Fibroblast of mammary gland (primary cell): ENCODE measurements at regions not wholly inside any gene's neighbourhood (a gene's known extent, or its start where the extent isn't known, plus 50 kb on each side); places are given as distances from the start of the nearest gene placed in this dataset.

Experiments used
- DNase-seq: peaks from one replicate; pipeline ENCODE4 v3.0.0-alpha.2; 2010; ENCODE audit warnings: low read depth
- H3K4me3 ChIP-seq: 2 replicates; pipeline ENCODE4 v1.5.1; 2011; ENCODE audit warnings: low read depth, mild to moderate bottlenecking, low read length, moderate library complexity; ENCODE audit not compliant: control insufficient read depth
- TF ChIP-seq, protein P1 (sequence below): conservative IDR thresholded peaks from 2 replicates; pipeline ENCODE4 v1.5.1; 2011; ENCODE audit warnings: low read depth, low read length, inconsistent platforms; ENCODE audit not compliant: control insufficient read depth, insufficient read depth

DNA sequence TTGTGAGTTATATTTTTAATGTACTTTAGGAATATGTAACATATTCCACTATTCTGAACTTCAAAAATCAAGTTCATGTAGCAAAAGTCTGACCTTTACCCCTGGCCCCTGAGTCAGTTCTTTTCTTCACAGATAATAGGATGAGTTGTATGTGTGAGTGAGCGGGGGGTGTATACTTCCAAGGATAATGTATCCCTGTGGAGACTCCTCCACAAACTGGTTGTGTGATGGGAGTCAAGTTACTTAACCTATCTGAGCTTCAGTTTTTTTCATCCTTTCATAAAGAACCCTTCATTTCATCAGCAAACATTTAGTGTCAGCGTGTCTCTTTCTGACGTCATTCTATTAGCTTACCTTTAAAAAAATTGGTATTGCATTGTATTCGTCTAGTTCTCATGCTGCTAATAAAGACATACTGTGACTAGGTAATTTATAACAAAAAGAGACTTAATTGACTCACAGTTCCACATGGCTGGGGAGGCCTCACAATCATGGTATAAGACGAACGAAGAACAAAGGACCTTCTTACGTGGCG, 288.1 kb upstream of the GPC6 start:
- DNase-seq: no peak
- no peak overlapping the region for H3K4me3 ChIP-seq
- TF ChIP-seq, protein P1, sequence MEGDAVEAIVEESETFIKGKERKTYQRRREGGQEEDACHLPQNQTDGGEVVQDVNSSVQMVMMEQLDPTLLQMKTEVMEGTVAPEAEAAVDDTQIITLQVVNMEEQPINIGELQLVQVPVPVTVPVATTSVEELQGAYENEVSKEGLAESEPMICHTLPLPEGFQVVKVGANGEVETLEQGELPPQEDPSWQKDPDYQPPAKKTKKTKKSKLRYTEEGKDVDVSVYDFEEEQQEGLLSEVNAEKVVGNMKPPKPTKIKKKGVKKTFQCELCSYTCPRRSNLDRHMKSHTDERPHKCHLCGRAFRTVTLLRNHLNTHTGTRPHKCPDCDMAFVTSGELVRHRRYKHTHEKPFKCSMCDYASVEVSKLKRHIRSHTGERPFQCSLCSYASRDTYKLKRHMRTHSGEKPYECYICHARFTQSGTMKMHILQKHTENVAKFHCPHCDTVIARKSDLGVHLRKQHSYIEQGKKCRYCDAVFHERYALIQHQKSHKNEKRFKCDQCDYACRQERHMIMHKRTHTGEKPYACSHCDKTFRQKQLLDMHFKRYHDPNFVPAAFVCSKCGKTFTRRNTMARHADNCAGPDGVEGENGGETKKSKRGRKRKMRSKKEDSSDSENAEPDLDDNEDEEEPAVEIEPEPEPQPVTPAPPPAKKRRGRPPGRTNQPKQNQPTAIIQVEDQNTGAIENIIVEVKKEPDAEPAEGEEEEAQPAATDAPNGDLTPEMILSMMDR: no peak

DNA sequence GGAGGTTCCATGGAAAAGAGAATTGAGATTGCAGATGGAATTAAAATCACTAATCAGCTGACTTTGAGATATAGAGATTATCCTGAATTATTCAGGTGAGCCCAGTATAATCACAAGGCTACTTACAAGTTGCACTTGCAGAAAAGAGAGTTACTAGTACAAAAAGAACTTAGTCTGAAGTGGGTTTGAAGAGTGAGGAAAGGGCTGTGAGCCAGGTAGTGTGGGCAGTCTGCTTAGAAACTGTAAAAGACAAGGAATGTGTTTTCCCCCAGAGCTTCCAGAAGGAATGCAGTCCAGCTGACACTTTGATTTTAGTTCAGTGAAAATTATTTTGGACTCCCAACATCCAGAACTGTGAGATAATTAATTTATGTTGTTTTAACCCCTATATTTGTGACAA, 285.4 kb upstream of the GPC6 start:
- TF ChIP-seq, protein P1: no peak
- no peak for DNase-seq
- no peak overlapping the region for H3K4me3 ChIP-seq

DNA sequence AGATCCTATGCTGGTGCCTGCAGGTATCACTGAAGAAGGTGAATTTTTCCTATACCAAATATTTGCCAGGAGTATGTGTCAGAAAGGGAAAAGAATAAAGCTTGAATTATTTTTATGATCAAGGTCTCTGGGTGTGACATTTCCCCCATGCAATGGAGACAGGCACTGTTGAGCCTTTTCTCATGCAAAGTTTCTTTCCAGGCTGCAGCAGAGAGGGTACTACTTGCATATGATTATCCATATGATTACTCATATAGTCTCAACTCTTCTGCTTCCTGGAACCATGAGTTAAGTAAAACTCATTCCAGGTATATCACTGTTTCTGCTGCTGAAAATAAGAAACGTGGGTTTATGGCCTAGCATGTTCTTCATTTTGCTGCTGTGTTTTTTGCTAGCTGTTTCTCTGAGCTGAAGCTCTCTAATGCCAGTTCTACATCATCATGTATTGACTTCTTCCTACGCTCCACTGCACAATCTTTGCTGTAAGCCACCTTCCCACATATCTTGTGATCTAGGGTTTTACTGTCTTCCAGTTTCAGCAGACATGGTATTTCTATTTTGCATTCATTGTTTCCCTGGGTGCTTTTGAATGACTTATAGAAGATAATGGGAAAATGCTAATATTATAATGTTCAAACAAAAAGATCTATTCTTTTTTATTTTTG, 278.7 kb upstream of the GPC6 start:
- DNase-seq: no peak
- TF ChIP-seq, protein P1: no peak

DNA sequence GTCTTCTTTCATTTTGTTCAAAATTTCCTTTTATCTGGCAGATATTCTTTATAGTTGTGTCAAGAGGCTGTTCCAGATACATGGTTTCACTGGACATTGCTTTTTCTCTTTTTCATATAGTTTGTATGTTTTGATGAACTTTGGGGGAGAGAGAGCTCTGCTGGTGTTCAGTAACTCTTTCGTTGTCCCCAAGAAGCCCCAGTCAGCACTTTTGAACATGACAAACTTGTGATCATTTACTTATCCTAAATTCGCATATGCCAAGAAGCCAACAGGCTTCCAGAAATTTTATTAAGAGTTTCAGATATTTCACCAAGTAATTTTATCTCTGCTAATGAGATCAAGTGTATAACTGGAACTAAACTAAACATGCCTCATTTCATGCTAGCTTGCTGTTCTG, 275.8 kb upstream of the GPC6 start:
- DNase-seq: no peak
- TF ChIP-seq, protein P1: no peak
- no peak overlapping the region for H3K4me3 ChIP-seq

More for the DNA sequence above, 278.7 kb upstream of the GPC6 start:
- no peak overlapping the region for H3K4me3 ChIP-seq

DNA sequence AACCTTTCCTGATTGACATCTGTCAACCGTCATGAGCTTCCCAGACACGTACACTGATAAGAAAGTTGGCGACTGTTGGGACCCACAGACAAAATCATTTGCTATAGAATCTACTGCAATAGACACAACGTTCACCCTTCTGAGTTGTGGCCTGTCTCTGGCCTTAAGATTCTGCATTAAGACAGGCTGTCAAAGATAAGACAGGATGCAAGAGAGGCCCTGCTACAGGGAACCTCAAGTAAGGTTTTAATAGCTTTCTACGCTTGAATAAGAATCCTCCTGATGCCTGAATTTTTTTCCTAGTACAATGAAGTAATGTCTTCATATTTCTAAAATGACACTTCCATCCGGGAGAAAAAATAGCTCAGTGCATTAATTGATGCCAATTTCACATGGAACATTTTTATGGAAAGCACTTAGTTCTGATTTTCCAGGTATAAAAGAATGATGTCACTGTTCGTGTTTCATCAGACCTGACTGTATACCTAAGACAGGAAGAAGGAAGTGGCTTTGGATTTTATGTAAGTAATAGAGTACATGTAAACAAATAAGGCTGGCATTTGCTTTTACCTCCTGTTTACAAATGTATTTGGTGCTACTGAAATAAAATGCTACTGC, 275.2 kb upstream of the GPC6 start:
- DNase-seq: no peak
- TF ChIP-seq, protein P1: no peak
- H3K4me3 ChIP-seq: no peak overlapping the region

DNA sequence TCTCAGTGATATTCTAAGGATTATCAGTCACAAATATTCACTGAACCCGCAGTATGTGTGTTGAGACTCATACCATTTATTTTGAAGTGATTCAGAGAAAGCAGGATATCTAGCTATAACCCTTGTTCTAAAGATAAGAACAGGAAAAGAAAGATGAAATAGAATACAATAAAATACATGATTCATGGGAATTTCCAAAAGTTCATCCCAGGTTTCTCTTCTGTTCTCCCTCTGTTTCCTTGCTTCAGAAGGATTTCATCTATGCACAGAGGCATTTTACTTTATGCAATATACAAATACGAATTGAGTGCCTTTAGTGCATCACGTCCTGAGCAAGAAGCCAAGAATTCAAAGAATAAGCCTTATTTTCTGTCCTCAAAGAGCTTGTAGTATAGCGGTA, 274.4 kb upstream of the GPC6 start:
- DNase-seq: no peak
- H3K4me3 ChIP-seq: no peak overlapping the region
- TF ChIP-seq, protein P1: no peak

DNA sequence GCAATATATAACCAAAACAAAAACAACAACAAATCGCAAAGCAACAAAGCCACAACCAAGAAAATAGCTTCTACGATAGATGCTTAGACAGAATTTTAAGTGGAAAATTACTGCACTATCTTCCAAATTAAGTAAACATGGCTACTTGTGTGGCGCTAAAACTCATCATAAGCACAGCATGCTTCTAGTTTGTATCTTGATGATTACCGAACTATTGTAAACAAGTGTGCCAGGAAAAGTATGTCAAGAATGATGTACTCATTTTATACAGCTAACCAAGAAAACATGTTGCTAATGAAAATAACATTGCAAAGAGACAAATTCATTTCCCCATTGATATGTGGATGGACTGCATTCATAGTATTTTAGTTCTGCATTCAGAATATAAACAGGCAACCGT, 271.9 kb upstream of the GPC6 start:
- TF ChIP-seq, protein P1: no peak
- H3K4me3 ChIP-seq: no peak overlapping the region
- no peak for DNase-seq
